ENCODE measurements at regions not wholly inside any gene's neighbourhood (a gene's known extent, or its start where the extent isn't known, plus 50 kb on each side); places are given as distances from the start of the nearest gene placed in this dataset.

- ATAC-seq (no peak), DNase-seq (no peak)
- TF ChIP-seq CTCF (IDR thresholded peaks at IDR 0.05): no peak
- 62 to 67% (median 63%) methylated on average over 23 of the region's 23 CpGs for WGBS, 3 donors
- Histone ChIP-seq H3K9me3 (no peaks in the 10 kb centered on the region), H3K27me3 (ENCODE audit: insufficient read depth in 3 of 3, low read length in 2 of 3) (no peaks in the 10 kb centered on the region), H3K27ac (no peak overlapping the region), H3K36me3 (ENCODE audit: insufficient read depth in 1 of 2, low read depth in 1 of 2) (no peaks in the 10 kb centered on the region), H3K4me3 (no peak overlapping the region), H3K4me1 (no peaks in the 10 kb centered on the region)
- intact Hi-C loops (cut with DNase I): no loop called here
Measured at GRCh38 chr22:49232319-49233067, 595.2 kb downstream of the BRD1 start.

- no peaks in the 10 kb centered on the region for H3K4me1 ChIP-seq
- H3K27me3 ChIP-seq (ENCODE audit: insufficient read depth in 3 of 3, low read length in 2 of 3): no peaks in the 10 kb centered on the region
- DNase-seq (no peak), ATAC-seq (no peak)
- H3K36me3 ChIP-seq (ENCODE audit: insufficient read depth in 1 of 2, low read depth in 1 of 2): no peaks in the 10 kb centered on the region
- TF ChIP-seq CTCF (IDR thresholded peaks at IDR 0.05): no peak
- WGBS, 3 donors: 28 to 43% (median 34%) methylated on average over 3 of the region's 3 CpGs
- intact Hi-C loops (cut with DNase I): no loop called here
- H3K9me3 ChIP-seq: no peaks in the 10 kb centered on the region
- no peak overlapping the region for H3K4me3 ChIP-seq
- no peak overlapping the region for H3K27ac ChIP-seq
Measured at GRCh38 chr22:49230194-49230577, 597.5 kb downstream of the BRD1 start.

DNA sequence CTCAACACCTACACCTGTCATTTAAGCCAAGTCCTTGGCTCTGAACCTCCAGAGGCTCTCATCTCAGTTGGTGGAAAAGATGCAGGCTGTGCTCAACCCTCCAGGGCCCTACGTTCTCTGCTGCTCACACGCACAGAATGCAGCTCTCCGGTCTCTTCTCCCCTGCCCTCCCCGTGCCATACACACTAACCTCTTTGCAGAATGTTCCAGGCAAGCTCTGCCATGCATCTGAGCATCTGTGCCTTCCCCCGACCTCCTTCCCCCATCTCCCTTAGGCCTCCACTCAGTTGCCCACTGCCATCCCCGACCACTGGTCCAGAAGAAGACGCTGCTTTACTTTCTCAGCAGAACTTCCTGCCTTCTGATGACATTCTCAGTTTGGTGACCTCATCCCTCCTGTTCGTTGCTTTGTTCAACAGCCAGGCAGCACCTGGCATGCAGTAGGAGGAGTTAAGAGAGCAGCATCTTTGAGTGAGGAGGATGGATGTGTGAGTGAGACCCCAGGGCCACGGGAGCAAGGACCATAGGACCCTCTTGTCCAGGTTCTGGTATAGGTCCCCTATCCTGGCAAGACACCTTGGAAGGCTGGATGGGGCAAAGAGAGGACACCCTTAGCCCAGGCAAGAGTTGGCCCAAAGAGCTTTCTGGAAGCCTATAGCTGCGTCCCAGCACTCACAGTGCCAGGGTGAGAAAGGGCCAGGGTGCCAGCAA lies 598.0 kb downstream of the BRD1 start:
- H3K4me1 ChIP-seq: no peaks in the 10 kb centered on the region
- no peaks in the 10 kb centered on the region for H3K9me3 ChIP-seq
- H3K4me3 ChIP-seq: no peak overlapping the region
- no peak for DNase-seq
- H3K27me3 ChIP-seq (ENCODE audit: insufficient read depth in 3 of 3, low read length in 2 of 3): no peaks in the 10 kb centered on the region
- no peak for TF ChIP-seq CTCF (IDR thresholded peaks at IDR 0.05)
- H3K27ac ChIP-seq: no peak overlapping the region
- ATAC-seq: no peak
- WGBS, 3 donors: 44 to 62% (median 55%) methylated on average over 10 of the region's 10 CpGs
- no peaks in the 10 kb centered on the region for H3K36me3 ChIP-seq (ENCODE audit: insufficient read depth in 1 of 2, low read depth in 1 of 2)
- intact Hi-C loops (cut with DNase I): no loop called here

DNA sequence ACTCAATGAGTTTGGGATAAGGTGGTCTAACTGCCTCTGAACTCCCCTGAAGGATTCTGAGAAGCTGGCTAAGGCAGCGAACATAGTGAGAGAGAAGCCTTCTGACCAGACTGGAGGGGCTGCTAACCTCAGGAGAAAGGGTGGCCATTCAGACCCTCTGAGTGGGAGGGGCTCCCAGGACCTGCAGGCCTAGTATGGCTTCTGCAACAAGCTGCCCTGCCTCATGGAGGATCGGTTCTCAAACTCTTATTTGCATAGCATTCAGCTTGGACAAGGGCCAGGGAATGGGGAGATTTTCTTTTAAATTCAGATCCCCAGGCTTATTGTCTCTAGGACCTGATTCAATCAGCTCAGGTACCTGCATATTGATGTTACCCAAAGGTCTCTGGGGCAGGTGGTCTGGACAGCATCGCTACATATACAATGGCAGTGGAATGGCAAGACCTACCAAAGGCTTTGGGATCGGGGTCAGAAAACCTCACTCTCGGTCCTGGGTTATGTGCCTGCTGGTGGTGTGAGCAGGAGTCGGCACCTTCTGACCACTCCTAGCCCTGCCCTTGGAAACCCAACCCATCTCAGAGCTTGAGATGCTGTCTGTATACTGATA lies 599.1 kb downstream of the BRD1 start:
- Histone ChIP-seq H3K36me3 (ENCODE audit: insufficient read depth in 1 of 2, low read depth in 1 of 2) (no peaks in the 10 kb centered on the region), H3K27me3 (ENCODE audit: insufficient read depth in 3 of 3, low read length in 2 of 3) (no peaks in the 10 kb centered on the region), H3K27ac (no peak overlapping the region), H3K9me3 (no peaks in the 10 kb centered on the region), H3K4me1 (no peaks in the 10 kb centered on the region), H3K4me3 (no peak overlapping the region)
- WGBS, 3 donors: 71 to 77% (median 77%) methylated on average over 5 to 6 of the region's 6 CpGs
- no peak for TF ChIP-seq CTCF (IDR thresholded peaks at IDR 0.05)
- ATAC-seq: no peak
- intact Hi-C loops (cut with DNase I): no loop called here
- DNase-seq: no peak

Measured in psoas muscle (tissue), 7 donors.